Lower leg skin (tissue), 4 donors: ENCODE measurements at regions not wholly inside any gene's neighbourhood (a gene's known extent, or its start where the extent isn't known, plus 50 kb on each side); places are given as distances from the start of the nearest gene placed in this dataset.
"Not testable (repeated sequence)": the region's sequence is repeated elsewhere in the genome, so short reads cannot be mapped to it uniquely, and the experiment has no call there.

Source experiments
- DNase-seq, 2 donors: peaks; one replicate each; pipeline ENCODE4 v3.0.0-alpha.2; 2019; ENCODE audit warnings: low spot score in 2 of 2
- H3K4me3 ChIP-seq: fragments of 200-600 bp; sonication (generic); 2 replicates; pipeline ENCODE4 v1.5.1; 2017; ENCODE audit warnings: mild to moderate bottlenecking, low read depth; ENCODE audit not compliant: poor library complexity, severe bottlenecking
- POLR2A ChIP-seq, 2 donors: fragments of 450-650 bp; IDR thresholded peaks; one replicate each; pipeline ENCODE4 v1.6.1; 2016 to 2017; ENCODE audit warnings: antibody characterized with exemption in 2 of 2, mild to moderate bottlenecking in 1 of 2, moderate library complexity in 1 of 2
- WGBS, 2 donors: methylation state at CpG; one replicate each; pipeline ENCODE4 v1.1.5; 2018; 5-methylcytosine and 5-hydroxymethylcytosine counted together
- intact Hi-C: fragments of 100-400 bp; cut with DNase I; formaldehyde crosslinking; loops from one replicate; pipeline ENCODE4 v1.15.0; 2023; ENCODE audit warnings: low total_unique reads
- TF ChIP-seq, protein P1 (sequence below), 3 donors: fragments of 450-650 bp; IDR thresholded peaks; one replicate each; pipeline ENCODE4 v1.5.1; 2016; ENCODE audit warnings: antibody characterized with exemption in 3 of 3, mild to moderate bottlenecking in 3 of 3, moderate library complexity in 2 of 3

DNA sequence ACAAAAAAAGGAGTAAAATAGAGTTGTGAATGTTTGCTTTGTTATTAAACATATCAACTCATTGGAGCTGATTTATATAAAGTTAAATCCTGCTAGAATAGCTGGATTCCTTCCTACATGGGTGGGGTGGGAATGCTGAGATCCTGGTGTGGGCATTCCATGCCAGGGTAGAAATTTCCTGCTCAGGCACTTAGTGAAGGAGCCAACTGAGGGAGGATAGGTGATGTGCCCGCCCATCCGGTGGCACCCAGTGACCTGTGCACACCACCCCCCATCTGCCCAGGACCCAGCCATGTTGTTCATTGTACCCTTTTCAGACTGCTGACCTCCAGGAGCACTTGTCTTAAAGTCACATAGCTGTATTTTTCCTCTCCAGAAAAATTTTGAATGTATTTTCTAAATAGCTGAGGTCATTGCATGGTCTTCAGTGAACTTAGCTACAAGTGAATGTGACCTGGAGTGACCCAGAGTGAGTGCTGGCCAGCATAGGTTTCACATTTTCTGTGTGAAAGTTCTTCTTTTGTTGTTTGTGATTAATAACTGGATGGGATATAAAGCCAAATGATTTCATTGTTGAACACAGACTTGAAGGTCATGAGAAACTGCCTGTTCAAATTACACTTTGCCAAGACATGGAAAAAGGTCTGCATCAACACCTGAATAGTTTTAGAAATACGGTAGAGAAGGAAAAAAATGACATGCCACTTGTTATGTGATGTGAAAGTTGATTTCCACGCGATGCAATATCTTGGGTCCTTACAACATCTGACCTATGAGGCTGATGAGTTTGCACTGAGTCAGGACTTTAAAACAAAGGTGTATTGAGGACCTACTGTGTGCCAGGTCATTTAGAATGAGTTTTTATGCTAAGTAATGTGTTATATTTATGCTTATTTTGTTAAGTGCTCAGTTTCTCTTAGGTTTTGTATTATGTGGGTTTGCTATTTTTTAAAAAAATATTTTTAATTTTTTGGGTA, 77.2 kb downstream of the UTRN start:
- DNase-seq: no peak
- TF ChIP-seq, protein P1, sequence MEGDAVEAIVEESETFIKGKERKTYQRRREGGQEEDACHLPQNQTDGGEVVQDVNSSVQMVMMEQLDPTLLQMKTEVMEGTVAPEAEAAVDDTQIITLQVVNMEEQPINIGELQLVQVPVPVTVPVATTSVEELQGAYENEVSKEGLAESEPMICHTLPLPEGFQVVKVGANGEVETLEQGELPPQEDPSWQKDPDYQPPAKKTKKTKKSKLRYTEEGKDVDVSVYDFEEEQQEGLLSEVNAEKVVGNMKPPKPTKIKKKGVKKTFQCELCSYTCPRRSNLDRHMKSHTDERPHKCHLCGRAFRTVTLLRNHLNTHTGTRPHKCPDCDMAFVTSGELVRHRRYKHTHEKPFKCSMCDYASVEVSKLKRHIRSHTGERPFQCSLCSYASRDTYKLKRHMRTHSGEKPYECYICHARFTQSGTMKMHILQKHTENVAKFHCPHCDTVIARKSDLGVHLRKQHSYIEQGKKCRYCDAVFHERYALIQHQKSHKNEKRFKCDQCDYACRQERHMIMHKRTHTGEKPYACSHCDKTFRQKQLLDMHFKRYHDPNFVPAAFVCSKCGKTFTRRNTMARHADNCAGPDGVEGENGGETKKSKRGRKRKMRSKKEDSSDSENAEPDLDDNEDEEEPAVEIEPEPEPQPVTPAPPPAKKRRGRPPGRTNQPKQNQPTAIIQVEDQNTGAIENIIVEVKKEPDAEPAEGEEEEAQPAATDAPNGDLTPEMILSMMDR (IDR thresholded peaks at IDR 0.05): no peak
- TF ChIP-seq POLR2A (IDR thresholded peaks at IDR 0.05): no peak
- 53 to 57% methylated on average over 5 of the region's 5 CpGs for WGBS, 2 donors

DNA sequence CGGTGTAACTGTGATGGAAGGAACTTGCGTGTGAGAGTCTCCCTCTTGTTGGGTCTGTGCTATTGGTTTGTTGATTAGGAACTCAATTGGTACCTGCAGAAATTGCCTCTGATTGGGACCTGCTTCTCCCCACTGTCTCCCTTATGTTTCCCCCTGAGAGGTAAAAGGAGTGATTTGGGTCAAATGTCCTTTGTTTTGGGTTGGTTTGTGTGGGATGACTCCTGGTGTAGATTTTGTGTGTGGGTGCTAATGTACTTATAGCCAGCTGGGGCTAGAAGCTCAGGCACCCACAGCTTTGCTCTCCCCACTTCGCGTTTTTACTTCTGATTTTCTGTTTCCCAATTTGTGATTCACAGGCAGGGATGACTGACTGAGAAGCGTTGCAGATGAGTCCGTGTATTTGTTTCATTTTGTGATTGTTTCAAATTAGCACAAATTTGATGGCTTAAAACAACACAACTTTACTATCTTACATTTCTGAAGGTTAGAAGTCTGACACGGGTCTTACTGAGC, 79.1 kb downstream of the UTRN start:
- intact Hi-C loops: no loop called here
- H3K4me3 ChIP-seq: no peak overlapping the region
- TF ChIP-seq, protein P1 (IDR thresholded peaks at IDR 0.05): no peak
- TF ChIP-seq POLR2A (IDR thresholded peaks at IDR 0.05): no peak
- WGBS, 2 donors: 86% methylated on average over 7 of the region's 7 CpGs
- DNase-seq: no peak

More for the DNA sequence above, 77.2 kb downstream of the UTRN start:
- H3K4me3 ChIP-seq: no peak overlapping the region
- intact Hi-C loops: no loop called here

DNA sequence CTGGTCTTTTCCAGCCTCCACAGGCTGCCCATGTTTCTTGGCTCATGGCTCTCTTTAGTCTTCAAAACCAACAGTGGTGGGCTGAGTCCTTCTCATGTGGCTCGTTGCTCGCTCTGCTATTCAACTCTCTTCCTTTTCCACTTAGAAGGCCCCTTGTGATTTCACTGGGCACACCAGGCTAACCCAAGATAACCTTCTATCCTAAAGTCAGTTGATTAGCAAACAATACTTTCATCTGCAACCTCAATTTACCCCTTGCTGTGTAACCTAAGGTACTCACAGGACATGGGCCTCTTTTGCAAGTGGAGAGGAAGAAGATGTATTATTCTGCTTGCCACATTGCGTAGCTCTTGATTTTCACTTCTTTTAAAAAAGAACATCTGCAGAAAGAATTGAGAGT, 79.6 kb downstream of the UTRN start:
- TF ChIP-seq POLR2A (IDR thresholded peaks at IDR 0.05): no peak
- TF ChIP-seq, protein P1 (IDR thresholded peaks at IDR 0.05): no peak
- no peak overlapping the region for H3K4me3 ChIP-seq
- intact Hi-C loops: no loop called here
- WGBS, 2 donors: 71 to 79% methylated on average over 3 of the region's 3 CpGs
- DNase-seq: no peak

DNA sequence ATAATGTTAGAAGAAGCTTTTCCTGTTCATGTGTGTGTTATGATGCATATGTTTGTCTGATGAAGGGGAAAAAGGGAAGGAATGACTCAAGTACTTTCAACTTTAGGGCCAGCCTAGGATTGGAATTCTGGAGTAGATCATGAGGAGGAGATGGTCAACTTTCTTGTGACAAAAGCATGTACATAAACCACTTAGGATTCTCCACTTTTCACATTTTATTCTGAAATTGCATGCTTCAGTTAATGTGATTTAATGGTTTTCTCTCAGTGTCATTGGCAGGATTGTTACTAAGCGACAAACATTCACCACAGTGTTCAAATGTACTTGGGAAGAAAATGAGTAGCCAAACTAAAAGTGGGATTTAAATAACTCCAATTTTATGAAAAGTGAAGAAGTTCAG, 80.1 kb downstream of the UTRN start:
- TF ChIP-seq, protein P1 (IDR thresholded peaks at IDR 0.05): no peak
- TF ChIP-seq POLR2A (IDR thresholded peaks at IDR 0.05): no peak
- no peak overlapping the region for H3K4me3 ChIP-seq
- intact Hi-C loops: no loop called here
- DNase-seq: no peak
- WGBS, 2 donors: 76 to 86% methylated on average over 1 of the region's 1 CpG

DNA sequence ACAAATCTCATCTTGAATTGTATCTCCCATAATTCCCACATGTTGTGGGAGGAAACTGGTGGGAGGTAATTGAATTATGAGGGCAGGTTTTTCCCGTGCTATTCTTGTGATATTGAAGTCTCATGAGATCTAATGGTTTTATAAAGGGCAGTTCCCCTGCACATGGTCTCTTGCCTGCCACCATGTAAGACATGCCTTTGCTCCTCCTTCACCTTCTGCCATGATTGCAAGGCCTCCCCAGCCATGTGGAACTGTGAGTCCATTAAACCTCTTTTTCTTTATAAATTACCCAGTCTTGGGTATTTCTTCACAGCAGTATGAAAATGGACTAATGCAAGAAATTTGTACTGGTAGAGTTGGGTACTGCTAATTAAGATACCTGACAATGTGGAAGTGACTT, 84.6 kb downstream of the UTRN start:
- intact Hi-C loops, DNase-seq, H3K4me3 ChIP-seq: not testable (repeated sequence)
- WGBS, 2 donors: 83 to 93% methylated on average over 1 of the region's 1 CpG

DNA sequence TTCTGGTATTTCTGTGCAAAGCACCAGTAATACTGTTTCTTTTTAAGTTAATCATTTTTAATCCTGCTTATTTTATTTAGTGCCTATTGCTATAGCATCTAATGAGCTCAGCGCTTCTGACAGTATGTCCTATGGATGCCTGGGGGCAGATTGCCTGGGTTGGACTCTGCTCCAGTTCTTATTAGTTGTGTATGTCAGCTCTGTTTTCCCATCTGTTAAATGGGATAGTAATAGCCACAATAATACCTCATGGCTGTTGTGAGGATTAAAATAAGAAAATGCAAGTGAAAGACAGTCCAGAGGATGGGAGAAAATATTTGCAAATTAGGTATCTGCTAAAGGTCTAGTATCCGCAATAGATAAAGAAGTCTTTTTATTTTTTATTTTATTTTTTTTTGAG, 87.0 kb downstream of the UTRN start:
- DNase-seq: no peak
- intact Hi-C loops: no loop called here
- TF ChIP-seq POLR2A (IDR thresholded peaks at IDR 0.05): no peak
- TF ChIP-seq, protein P1 (IDR thresholded peaks at IDR 0.05): no peak
- no peak overlapping the region for H3K4me3 ChIP-seq
- WGBS, 2 donors: 94 to 95% methylated on average over 2 of the region's 2 CpGs
